ENCODE measurements at regions not wholly inside any gene's neighbourhood (a gene's known extent, or its start where the extent isn't known, plus 50 kb on each side); places are given as distances from the start of the nearest gene placed in this dataset.
A peak's percentile ranks its signal among the peaks of the same experiment; 100 is the strongest.

- no peaks in the 10 kb centered on the region for H3K36me3 ChIP-seq (replicated peaks in 1 of 2; ENCODE audit: control insufficient read depth in 1 of 2, insufficient read depth in 2 of 2, low read length in 2 of 2)
- BruUV-seq (replicated peaks), result no TSS peak
- intact Hi-C loops (cut with micrococcal nuclease; ENCODE audit: unreplicated experiment), result no loop called here
- H3K4me3 ChIP-seq (replicated peaks in 1 of 3; ENCODE audit: insufficient read depth in 1 of 3, low read depth in 2 of 3, low read length in 3 of 3), result no peak overlapping the region
- no peak for FAIRE-seq
- CTCF ChIA-PET (ENCODE audit: low intra/inter-chr PET ratio, low total read pairs), result no interaction called here
- ATAC-seq, result no peak
- H3K27ac ChIP-seq (ENCODE audit: extremely low read length, insufficient read depth, low read length), result no peak overlapping the region
- POLR2A ChIA-PET, result no interaction called here
- DNase-seq (ENCODE audit: low spot score), result no peak
- no peak overlapping the region for H3K9ac ChIP-seq (ENCODE audit: insufficient read depth, low read depth, low read length)
- no peaks in the 10 kb centered on the region for H3K27me3 ChIP-seq (ENCODE audit: control insufficient read depth in 1 of 2, insufficient read depth in 2 of 2, low read length in 2 of 2)
- no peaks in the 10 kb centered on the region for H4K20me1 ChIP-seq (ENCODE audit: insufficient read depth, low read length)
- TF ChIP-seq ZNF720 (CRISPR knock-in tag; IDR thresholded peaks at IDR 0.05) (no peak), NFIC (IDR thresholded peaks at IDR 0.05; ENCODE audit: low read length) (no peak), ZNF350 (CRISPR knock-in tag; IDR thresholded peaks at IDR 0.05; ENCODE audit: borderline replicate concordance, low read depth) (no peak), ZBTB49 (CRISPR knock-in tag; IDR thresholded peaks at IDR 0.05; ENCODE audit: borderline replicate concordance) (no peak), ATF4 (CRISPR knock-in tag; IDR thresholded peaks at IDR 0.05) (peak in 1 of 2 experiments; percentile 21; a peak in 1 of 4 replicates), MAFK (conservative IDR thresholded peaks at IDR 0.05 in 1 of 2, IDR thresholded peaks at IDR 0.05 in 1 of 2; ENCODE audit: low read length in 2 of 2) (0 out of 4 replicates have a peak, but pooled peaks have one; percentile 3 to 23), MBNL3 (CRISPR knock-in tag; conservative IDR thresholded peaks at IDR 0.05) (no peak), ZNF274 (CRISPR knock-in tag; IDR thresholded peaks at IDR 0.05) (no peak), PRDM15 (CRISPR knock-in tag; IDR thresholded peaks at IDR 0.05) (no peak)
- no peak overlapping the region for H3K4me2 ChIP-seq (ENCODE audit: low read depth, low read length)
- in situ Hi-C loops (cut with HindIII; ENCODE audit: extremely low pct_ligation_motif_present, low pct_unique_long_range_greater_than_20kb), result no loop called here
- no peaks in the 10 kb centered on the region for H3K79me2 ChIP-seq (ENCODE audit: insufficient read depth, low read length)
- H3K4me1 ChIP-seq (ENCODE audit: insufficient read depth, low read length), result no peaks in the 10 kb centered on the region
- H2AFZ ChIP-seq (ENCODE audit: low read length), result no peak overlapping the region
- 83% methylated on average over 12 of the region's 12 CpGs for WGBS (ENCODE audit: low lambda C conversion rate)
- no peaks in the 10 kb centered on the region for H3K9me3 ChIP-seq (ENCODE audit: low read length)
Observed at GRCh38 chr2:226531061-226531810, 268.4 kb downstream of the IRS1 start.
